K562 (cell line): ENCODE measurements at regions not wholly inside any gene's neighbourhood (a gene's known extent, or its start where the extent isn't known, plus 50 kb on each side); places are given as distances from the start of the nearest gene placed in this dataset.

Source experiments
- ATAC-seq: fragments of 200-7000 bp; cut with Tn5 transposase; 3 replicates; pipeline ENCODE4 v1.9.1; 2020; ENCODE audit warnings: moderate library complexity
- BruUV-seq: library from RNA; stranded (reverse); fragments of 400-500 nt; replicated peaks from 2 replicates; lab custom pipeline; 2021; lab: Mats Ljungman, UMichigan
- CTCF ChIA-PET: fragments of 300-600 bp; formaldehyde crosslinking; extraction: SDS; loops from one replicate; lab custom pipeline; 2021; ENCODE audit warnings: low intra/inter-chr PET ratio; lab: Yijun Ruan, JAX
- POLR2A ChIA-PET: fragments of 300-600, 350-650 bp; sonication (Branson Sonifier 250); formaldehyde crosslinking; extraction: SDS; loops from one replicate; lab custom pipeline; 2021; ENCODE audit warnings: antibody characterized with exemption, inconsistent platforms; lab: Yijun Ruan, JAX
- DNase-seq, 4 experiments: peaks; one replicate each; pipeline versions ENCODE4 v3.0.0 to v3.0.0-alpha.2; 2011 to 2018; ENCODE audit warnings: low spot score in 3 of 4, mixed read lengths in 3 of 4; ENCODE audit errors: extremely low read depth in 1 of 4
- FAIRE-seq: peaks from 2 replicates; lab custom pipeline; 2011; peaks lifted over from hg19 to GRCh38; lab: Jason Lieb, UNC
- H2AFZ ChIP-seq: 2 replicates; pipeline ENCODE4 v1.6.0; 2011; ENCODE audit warnings: low read depth, low read length, control low read depth, inconsistent platforms
- H3K27ac ChIP-seq: fragments of 200-600 bp; 3 replicates; pipeline ENCODE4 v1.8.0; 2011; ENCODE audit warnings: low read depth, mild to moderate bottlenecking, control low read depth, inconsistent platforms, low read length, moderate library complexity, mixed read lengths; ENCODE audit errors: extremely low read depth
- H3K27me3 ChIP-seq, 2 experiments: fragments of 300-600 bp in 1 of 2; 2 replicates in 1 of 2; 3 replicates in 1 of 2; pipeline versions ENCODE4 v1.6.0 to v1.8.0; 2011; ENCODE audit warnings: inconsistent platforms in 2 of 2, low read length in 2 of 2, mild to moderate bottlenecking in 1 of 2, mixed read lengths in 1 of 2, moderate library complexity in 1 of 2; ENCODE audit not compliant: control insufficient read depth in 2 of 2, insufficient read depth in 2 of 2
- H3K36me3 ChIP-seq: fragments of 300-600 bp; 3 replicates; pipeline ENCODE4 v1.8.0; 2011; ENCODE audit warnings: mild to moderate bottlenecking, low read length, inconsistent platforms; ENCODE audit not compliant: control insufficient read depth, insufficient read depth
- H3K4me1 ChIP-seq, 2 experiments: fragments of 200-600 bp in 1 of 2; replicated peaks in 1 of 2; 2 replicates in 1 of 2; 3 replicates in 1 of 2; pipeline versions ENCODE4 v1.5.1 to v1.8.0; 2011; ENCODE audit warnings: inconsistent platforms in 2 of 2, low read length in 2 of 2, mild to moderate bottlenecking in 1 of 2, mixed read lengths in 1 of 2, moderate library complexity in 1 of 2; ENCODE audit not compliant: control insufficient read depth in 2 of 2, insufficient read depth in 2 of 2
- H3K4me2 ChIP-seq: 2 replicates; pipeline ENCODE4 v1.6.1; 2011; ENCODE audit warnings: low read length, control low read depth, inconsistent platforms, mixed read lengths; ENCODE audit not compliant: insufficient read depth
- H3K4me3 ChIP-seq: fragments of 200-600 bp; sonication (generic), shearing (Covaris generic); 2 replicates; pipeline ENCODE4 v1.5.1; 2016; ENCODE audit warnings: control low read depth, inconsistent platforms
- H3K79me2 ChIP-seq: fragments of 200-600 bp; 3 replicates; pipeline ENCODE4 v1.8.0; 2011; ENCODE audit warnings: low read length, inconsistent platforms; ENCODE audit not compliant: control insufficient read depth, insufficient read depth
- H3K9ac ChIP-seq, 2 experiments: 2 replicates each; pipeline versions ENCODE4 v1.6.0 to v1.6.1; 2011; ENCODE audit warnings: low read depth in 2 of 2, low read length in 2 of 2, control low read depth in 1 of 2, inconsistent platforms in 1 of 2, mild to moderate bottlenecking in 1 of 2, mixed read lengths in 1 of 2; ENCODE audit not compliant: insufficient read depth in 1 of 2
- H3K9me1 ChIP-seq: one replicate; pipeline ENCODE4 v1.6.0; 2011; ENCODE audit warnings: inconsistent platforms, mild to moderate bottlenecking, low read length, moderate library complexity; ENCODE audit not compliant: control insufficient read depth, insufficient read depth
- H3K9me3 ChIP-seq: replicated peaks from 2 replicates; pipeline ENCODE4 v1.5.1; 2011; ENCODE audit warnings: low read depth, low read length, inconsistent platforms; ENCODE audit not compliant: control insufficient read depth, insufficient read depth
- H4K20me1 ChIP-seq: replicated peaks from 2 replicates; pipeline ENCODE4 v1.6.1; 2011; ENCODE audit warnings: low read length, inconsistent platforms, mixed read lengths; ENCODE audit not compliant: control insufficient read depth, insufficient read depth
- C11orf30 ChIP-seq: fragments of 450-650 bp; IDR thresholded peaks from 2 replicates; pipeline ENCODE4 v1.6.1; 2016; ENCODE audit warnings: low read depth, mild to moderate bottlenecking
- CXXC5 ChIP-seq: fragments of 250-450 bp; sonication (Bioruptor Pico); IDR thresholded peaks from 2 replicates; pipeline ENCODE4 v1.8.0; 2022; ENCODE audit warnings: inconsistent platforms, mild to moderate bottlenecking, moderate library complexity
- DDX20 ChIP-seq: fragments of 450-650 bp; IDR thresholded peaks from 2 replicates; pipeline ENCODE4 v1.6.1; 2016; ENCODE audit warnings: missing genetic modification characterization, low read depth, mild to moderate bottlenecking, missing compliant biosample characterization, moderate library complexity
- HES1 ChIP-seq: fragments of 450-650 bp; IDR thresholded peaks from 2 replicates; pipeline ENCODE4 v1.6.1; 2016; ENCODE audit warnings: low read depth, mild to moderate bottlenecking, moderate library complexity
- HMGXB4 ChIP-seq: sonication (generic); formaldehyde crosslinking; IDR thresholded peaks from 2 replicates; pipeline ENCODE4 v1.8.1; 2023; ENCODE audit warnings: mild to moderate bottlenecking, missing genetic modification reagents
- MEF2A ChIP-seq: IDR thresholded peaks from 2 replicates; pipeline ENCODE4 v1.6.1; 2011; ENCODE audit warnings: low read depth, mild to moderate bottlenecking, low read length, moderate library complexity; ENCODE audit not compliant: control insufficient read depth
- POLR2A ChIP-seq: fragments of 450-650 bp; conservative IDR thresholded peaks from 2 replicates; pipeline ENCODE4 v1.6.1; 2016
- POLR2AphosphoS2 ChIP-seq: IDR thresholded peaks from 2 replicates; pipeline ENCODE4 v1.6.1; 2012; ENCODE audit warnings: low read length, improper control_type of control experiment
- SMAD4 ChIP-seq: fragments of 250-450 bp; sonication (Bioruptor Pico); conservative IDR thresholded peaks from 2 replicates; pipeline ENCODE4 v1.8.0; 2021; ENCODE audit warnings: inconsistent platforms, mild to moderate bottlenecking, moderate library complexity
- TAF1 ChIP-seq: IDR thresholded peaks from 2 replicates; pipeline ENCODE4 v1.6.1; 2011; ENCODE audit warnings: mild to moderate bottlenecking, low read length, moderate library complexity; ENCODE audit not compliant: insufficient read depth, control insufficient read depth, severe bottlenecking; ENCODE audit errors: extremely low read depth
- YBX1 ChIP-seq: fragments of 450-650 bp; IDR thresholded peaks from 2 replicates; pipeline ENCODE4 v1.7.1; 2016; ENCODE audit warnings: mild to moderate bottlenecking
- ZNF121 ChIP-seq: sonication (generic); formaldehyde crosslinking; conservative IDR thresholded peaks from 2 replicates; pipeline ENCODE4 v1.8.0; 2022; ENCODE audit warnings: missing genetic modification reagents
- ZNF143 ChIP-seq: sonication (generic); formaldehyde crosslinking; IDR thresholded peaks from 2 replicates; pipeline ENCODE4 v1.9.0; 2022; ENCODE audit warnings: mild to moderate bottlenecking, missing genetic modification reagents
- ZNF24 ChIP-seq: fragments of 450-650 bp; IDR thresholded peaks from 2 replicates; pipeline ENCODE4 v1.6.1; 2016
- ZNF695 ChIP-seq: fragments of 450-650 bp; formaldehyde crosslinking; IDR thresholded peaks from 2 replicates; pipeline ENCODE4 v1.4.0; 2020; ENCODE audit warnings: mild to moderate bottlenecking, moderate library complexity
- ZNF717 ChIP-seq: fragments of 250-450 bp; sonication (Bioruptor Pico); IDR thresholded peaks from 2 replicates; pipeline ENCODE4 v1.5.0; 2021
- ZNF75A ChIP-seq: fragments of 450-650 bp; formaldehyde crosslinking; IDR thresholded peaks from 2 replicates; pipeline ENCODE4 v1.4.0; 2020; ENCODE audit warnings: mild to moderate bottlenecking
- WGBS: fragments of 100-300 bp; shearing (Covaris generic); methylation state at CpG from one replicate; pipeline ENCODE4 v1.1.6; 2016; ENCODE audit warnings: low coverage, mixed read lengths; ENCODE audit not compliant: insufficient coverage; ENCODE audit errors: missing lambda C conversion rate; 5-methylcytosine and 5-hydroxymethylcytosine counted together
- in situ Hi-C: fragments of 300-500 bp; cut with MboI; formaldehyde crosslinking; loops from 4 replicates; pipeline ENCODE4 v1.15.0; 2018; ENCODE audit warnings: inconsistent platforms, mixed read lengths
- intact Hi-C: fragments of 100-400 bp; cut with micrococcal nuclease; formaldehyde crosslinking; loops from 2 replicates; pipeline ENCODE4 v1.14.2; 2022
- TF ChIP-seq, protein P1 (sequence below), 2 experiments: fragments of 450-650 bp; conservative IDR thresholded peaks; 2 replicates each; pipeline ENCODE4 v1.6.1; 2017; ENCODE audit warnings: mild to moderate bottlenecking in 2 of 2, moderate library complexity in 2 of 2

GRCh38 chr13:19117913-19118739 is 63.5 kb downstream of the TUBA3C start:
- no peak for FAIRE-seq
- ATAC-seq, result peak; percentile 78
- no peaks in the 10 kb centered on the region for H3K9me1 ChIP-seq
- TF ChIP-seq HES1 (no peak), MEF2A (no peak), ZNF24 (no peak), ZNF121 (CRISPR knock-in tag) (no peak), DDX20 (no peak), CXXC5 (CRISPR knock-in tag) (peak; percentile 51; the same call in 1 of the 2 replicates), TAF1 (peak; percentile 18), ZNF717 (CRISPR knock-in tag) (no peak), POLR2AphosphoS2 (no peak), YBX1 (no peak), ZNF143 (no peak), ZNF695 (CRISPR knock-in tag) (no peak), ZNF75A (CRISPR knock-in tag) (no peak), HMGXB4 (no peak), C11orf30 (no peak), SMAD4 (CRISPR knock-in tag) (no peak), POLR2A (peak; percentile 53; the same call in 1 of the 2 replicates)
- TF ChIP-seq, protein P1, sequence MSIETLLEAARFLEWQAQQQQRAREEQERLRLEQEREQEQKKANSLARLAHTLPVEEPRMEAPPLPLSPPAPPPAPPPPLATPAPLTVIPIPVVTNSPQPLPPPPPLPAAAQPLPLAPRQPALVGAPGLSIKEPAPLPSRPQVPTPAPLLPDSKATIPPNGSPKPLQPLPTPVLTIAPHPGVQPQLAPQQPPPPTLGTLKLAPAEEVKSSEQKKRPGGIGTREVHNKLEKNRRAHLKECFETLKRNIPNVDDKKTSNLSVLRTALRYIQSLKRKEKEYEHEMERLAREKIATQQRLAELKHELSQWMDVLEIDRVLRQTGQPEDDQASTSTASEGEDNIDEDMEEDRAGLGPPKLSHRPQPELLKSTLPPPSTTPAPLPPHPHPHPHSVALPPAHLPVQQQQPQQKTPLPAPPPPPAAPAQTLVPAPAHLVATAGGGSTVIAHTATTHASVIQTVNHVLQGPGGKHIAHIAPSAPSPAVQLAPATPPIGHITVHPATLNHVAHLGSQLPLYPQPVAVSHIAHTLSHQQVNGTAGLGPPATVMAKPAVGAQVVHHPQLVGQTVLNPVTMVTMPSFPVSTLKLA (conservative IDR thresholded peaks at IDR 0.05), result peak in 1 of 2 experiments; percentile 38; a peak in 1 of 4 replicates

More at GRCh38 chr13:19117913-19118739, 63.5 kb downstream of the TUBA3C start:
- DNase-seq, result peak; percentile 19 to 60 (median 32)
- H3K9me3 ChIP-seq, result no peaks in the 10 kb centered on the region
- in situ Hi-C loops, result no loop called here
- no peaks in the 10 kb centered on the region for H4K20me1 ChIP-seq
- ChIA-PET POLR2A (interaction anchor here (0.6 kb wide), 1 partner anchor 1304 kb away, joined by 3 read pairs; no protein-coding TSS in a partner anchor), CTCF (no interaction called here)
- intact Hi-C loops, result no loop called here
- H3K4me3 ChIP-seq, result peak overlapping the region; percentile 28
- peaks cover 0 to 5% of the 10 kb centered on the region in 2 experiments; a peak in 1 of 5 replicates for H3K4me1 ChIP-seq
- H3K36me3 ChIP-seq, result no peaks in the 10 kb centered on the region
- peak overlapping the region; percentile 18; the same call in 1 of the 2 replicates for H3K4me2 ChIP-seq
- H3K27ac ChIP-seq, result peak overlapping the region; percentile 39; the same call in 1 of the 3 replicates
- peak overlapping the region in 1 of 2 experiments; percentile 52; a peak in 1 of 4 replicates for H3K9ac ChIP-seq
- 15% methylated on average over 25 of the region's 32 CpGs for WGBS
- no TSS peak for BruUV-seq
- peaks cover 6% of the 10 kb centered on the region; the same call in 1 of the 3 replicates for H3K79me2 ChIP-seq
- H3K27me3 ChIP-seq, result peaks cover 0 to 5% of the 10 kb centered on the region in 2 experiments; a peak in 1 of 5 replicates
- H2AFZ ChIP-seq, result no peak overlapping the region
